SK-N-MC (cell line): ENCODE measurements at regions not wholly inside any gene's neighbourhood (a gene's known extent, or its start where the extent isn't known, plus 50 kb on each side); places are given as distances from the start of the nearest gene placed in this dataset.

ENCODE experiments used
- DNase-seq: peaks from one replicate; pipeline ENCODE4 v3.0.0-alpha.2; 2011; ENCODE audit warnings: low read depth, low spot score
- H3K27ac ChIP-seq: fragments of 200-600 bp; sonication (generic); 2 replicates; pipeline ENCODE4 v1.5.1; 2016; ENCODE audit warnings: mixed run types
- H3K36me3 ChIP-seq: fragments of 200-600 bp; sonication (generic); 2 replicates; pipeline ENCODE4 v1.6.1; 2017; ENCODE audit warnings: antibody characterized with exemption, low read length, mixed read lengths; ENCODE audit not compliant: insufficient read depth
- H3K4me3 ChIP-seq: fragments of 200-600 bp; sonication (generic); 2 replicates; pipeline ENCODE4 v1.5.1; 2016
- H3K9ac ChIP-seq: fragments of 200-600 bp; sonication (generic); 2 replicates; pipeline ENCODE4 v1.8.0; 2017; ENCODE audit warnings: mixed run types, mixed read lengths; ENCODE audit not compliant: insufficient read length
- H3K9me3 ChIP-seq: fragments of 200-600 bp; sonication (generic); 2 replicates; pipeline ENCODE4 v1.6.1; 2017; ENCODE audit warnings: low read depth, mild to moderate bottlenecking, antibody characterized with exemption, low read length, moderate library complexity, mixed read lengths
- EZH2 ChIP-seq: fragments of 200-600 bp; sonication (generic); IDR thresholded peaks from one replicate; pipeline ENCODE4 v1.6.1; 2017; ENCODE audit warnings: antibody characterized with exemption
- FOXP2 ChIP-seq: optimal IDR thresholded peaks from 2 replicates; pipeline ENCODE3; 2011; ENCODE audit warnings: mild to moderate bottlenecking, moderate library complexity; ENCODE audit not compliant: insufficient read depth; ENCODE audit errors: extremely low read length, control extremely low read depth
- POLR2AphosphoS5 ChIP-seq: IDR thresholded peaks from 2 replicates; pipeline ENCODE4 v1.6.1; 2012; ENCODE audit warnings: mild to moderate bottlenecking, low read depth, low read length, borderline replicate concordance

DNA sequence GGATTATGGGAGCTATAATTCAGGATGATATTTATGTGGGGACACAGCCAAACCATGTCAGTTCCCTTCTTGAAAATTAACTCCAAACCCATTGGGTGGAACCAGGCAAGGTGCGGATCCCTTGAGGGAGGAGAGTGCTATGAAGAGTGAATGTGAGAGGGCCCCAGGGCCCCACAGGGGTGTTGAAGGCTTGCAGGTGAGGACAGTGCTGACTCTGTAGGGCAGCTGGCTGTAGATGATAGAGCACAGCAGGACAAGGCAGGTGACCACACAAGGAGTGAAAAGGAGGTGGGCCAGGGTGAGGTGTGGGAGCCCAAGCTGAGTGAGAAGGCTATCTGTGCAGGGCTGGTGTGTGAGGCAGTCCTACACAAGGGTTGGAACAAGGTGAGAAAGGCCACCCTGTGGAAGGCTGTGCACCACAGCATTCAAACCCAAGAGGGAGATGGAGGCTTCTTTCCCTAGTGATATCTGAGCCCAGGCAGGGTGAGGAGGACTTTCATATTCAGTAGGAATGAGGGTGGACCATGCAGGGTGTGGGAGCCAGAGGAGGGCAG lies 746.0 kb upstream of the CELF2 start:
- no peak for DNase-seq
- Histone ChIP-seq H3K9ac (no peak overlapping the region), H3K9me3 (no peaks in the 10 kb centered on the region), H3K27ac (no peak overlapping the region), H3K36me3 (no peaks in the 10 kb centered on the region), H3K4me3 (no peak overlapping the region)
- no peak for TF ChIP-seq FOXP2
- no peak for TF ChIP-seq POLR2AphosphoS5
- TF ChIP-seq EZH2: no peak

DNA sequence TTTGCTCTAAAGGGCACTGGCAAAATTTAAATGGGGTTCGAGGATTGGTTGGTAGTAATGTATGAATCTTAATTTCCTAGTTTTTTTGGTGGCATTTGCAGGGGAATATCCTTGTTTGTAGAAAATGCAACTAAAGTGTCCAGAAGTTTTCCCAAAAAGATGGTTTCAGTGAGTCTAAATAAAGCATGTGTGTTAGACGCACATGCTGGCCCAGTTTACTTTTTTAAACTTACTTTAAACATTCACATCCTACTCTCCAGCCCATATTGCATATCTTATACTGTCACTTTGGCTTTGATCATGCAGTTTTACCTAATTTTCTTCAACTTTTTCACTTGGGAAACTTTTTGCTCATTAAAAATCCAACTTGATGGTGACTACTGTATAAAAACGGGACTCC lies 744.0 kb upstream of the CELF2 start:
- TF ChIP-seq POLR2AphosphoS5 (no peak), FOXP2 (no peak), EZH2 (no peak)
- Histone ChIP-seq H3K36me3 (no peaks in the 10 kb centered on the region), H3K27ac (no peak overlapping the region), H3K4me3 (no peak overlapping the region), H3K9ac (no peak overlapping the region), H3K9me3 (no peaks in the 10 kb centered on the region)
- no peak for DNase-seq

DNA sequence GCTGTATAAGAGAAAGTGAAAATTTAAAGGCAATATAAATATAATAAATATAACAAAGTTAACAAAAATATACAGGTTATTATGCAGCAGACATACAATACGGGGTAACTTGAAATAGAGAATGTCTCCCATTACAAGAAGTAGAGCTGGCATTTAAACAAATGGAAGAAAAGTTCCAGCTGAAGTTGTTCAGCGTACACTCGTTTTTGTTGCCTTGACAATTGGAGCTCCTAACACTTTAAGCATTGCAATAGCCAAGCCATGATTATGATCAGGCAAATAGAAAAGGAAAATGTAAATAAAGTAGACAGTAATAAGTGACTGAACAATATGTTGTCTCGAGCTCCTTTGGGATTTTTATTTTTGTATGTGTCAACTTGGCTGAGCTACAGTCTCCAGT lies 737.8 kb upstream of the CELF2 start:
- Histone ChIP-seq H3K9ac (no peak overlapping the region), H3K36me3 (no peaks in the 10 kb centered on the region), H3K4me3 (no peak overlapping the region), H3K9me3 (no peaks in the 10 kb centered on the region), H3K27ac (no peak overlapping the region)
- TF ChIP-seq EZH2 (no peak), POLR2AphosphoS5 (no peak), FOXP2 (no peak)
- DNase-seq: no peak

DNA sequence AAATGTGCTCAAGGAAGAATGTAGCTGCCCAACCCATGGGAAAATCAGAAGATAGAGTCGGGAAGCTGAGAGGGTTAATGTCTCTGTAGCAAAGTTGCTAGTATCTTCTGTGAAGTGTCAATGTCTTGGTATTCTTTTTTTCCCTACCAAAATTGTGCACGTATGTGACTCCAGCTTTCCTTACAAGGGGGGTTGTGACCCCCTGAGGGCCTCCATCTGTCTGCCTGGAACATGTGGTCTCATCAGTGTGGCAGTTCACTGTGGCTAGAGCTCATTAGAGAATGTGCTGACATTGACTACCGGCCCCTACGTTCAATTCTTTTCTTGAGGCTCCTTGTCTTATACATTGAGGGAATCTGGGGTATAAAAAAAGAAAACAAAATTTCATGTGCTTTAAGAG lies 725.2 kb upstream of the CELF2 start:
- no peak for TF ChIP-seq POLR2AphosphoS5
- no peak for TF ChIP-seq EZH2
- no peak for TF ChIP-seq FOXP2
- DNase-seq: no peak
- H3K9me3 ChIP-seq: no peaks in the 10 kb centered on the region

DNA sequence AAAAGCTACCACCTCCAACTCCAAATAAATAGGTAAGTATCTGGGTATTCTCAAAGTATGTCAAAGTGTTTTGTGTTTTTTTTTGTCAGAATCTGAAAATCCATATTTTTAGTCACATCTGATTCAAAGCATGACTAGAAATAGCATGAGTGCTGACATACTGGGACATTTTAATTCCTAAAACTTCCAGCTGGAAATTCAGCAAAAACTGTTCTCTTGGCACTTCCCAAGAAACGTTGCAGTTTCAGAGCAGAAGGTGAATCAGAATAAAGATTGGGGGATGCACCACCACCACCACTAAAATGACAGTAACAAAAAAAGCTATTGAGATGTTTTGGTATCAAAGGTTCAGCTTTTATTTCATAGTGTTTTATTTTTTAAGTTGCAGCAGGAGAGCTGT lies 724.6 kb upstream of the CELF2 start:
- Histone ChIP-seq H3K36me3 (no peaks in the 10 kb centered on the region), H3K9ac (no peak overlapping the region), H3K9me3 (no peaks in the 10 kb centered on the region), H3K27ac (no peak overlapping the region), H3K4me3 (no peak overlapping the region)
- TF ChIP-seq EZH2: no peak
- no peak for TF ChIP-seq POLR2AphosphoS5
- TF ChIP-seq FOXP2: no peak
- DNase-seq: no peak

More for the DNA sequence above, 725.2 kb upstream of the CELF2 start:
- H3K9ac ChIP-seq: no peak overlapping the region
- no peak overlapping the region for H3K4me3 ChIP-seq
- H3K27ac ChIP-seq: no peak overlapping the region
- no peaks in the 10 kb centered on the region for H3K36me3 ChIP-seq

DNA sequence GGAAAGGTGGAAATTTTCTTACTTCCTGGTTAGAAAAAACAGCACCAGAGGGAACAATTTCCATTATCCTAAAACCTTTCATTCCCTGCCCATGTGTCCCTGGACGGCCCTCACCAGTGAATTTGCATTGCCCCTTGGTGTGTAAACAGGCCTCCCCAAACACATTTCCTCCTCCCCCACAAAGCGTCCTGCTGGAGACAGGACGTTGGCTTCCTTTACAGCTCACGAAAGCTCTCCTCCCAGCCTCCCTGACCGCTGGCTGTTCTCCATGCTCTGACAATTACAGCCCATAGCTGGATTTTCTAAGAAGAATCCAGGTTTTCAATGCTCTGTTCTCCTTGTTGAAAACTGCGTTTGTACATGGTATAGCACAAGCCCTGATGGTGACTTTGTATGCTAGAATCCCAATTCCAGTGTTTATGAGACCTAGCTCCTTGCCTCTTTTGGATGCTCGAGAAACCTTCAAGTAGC lies 724.2 kb upstream of the CELF2 start:
- no peaks in the 10 kb centered on the region for H3K9me3 ChIP-seq
- TF ChIP-seq FOXP2 (no peak), EZH2 (no peak), POLR2AphosphoS5 (no peak)
- H3K36me3 ChIP-seq: no peaks in the 10 kb centered on the region
- H3K9ac ChIP-seq: no peak overlapping the region
- no peak overlapping the region for H3K27ac ChIP-seq
- no peak overlapping the region for H3K4me3 ChIP-seq
- no peak for DNase-seq

DNA sequence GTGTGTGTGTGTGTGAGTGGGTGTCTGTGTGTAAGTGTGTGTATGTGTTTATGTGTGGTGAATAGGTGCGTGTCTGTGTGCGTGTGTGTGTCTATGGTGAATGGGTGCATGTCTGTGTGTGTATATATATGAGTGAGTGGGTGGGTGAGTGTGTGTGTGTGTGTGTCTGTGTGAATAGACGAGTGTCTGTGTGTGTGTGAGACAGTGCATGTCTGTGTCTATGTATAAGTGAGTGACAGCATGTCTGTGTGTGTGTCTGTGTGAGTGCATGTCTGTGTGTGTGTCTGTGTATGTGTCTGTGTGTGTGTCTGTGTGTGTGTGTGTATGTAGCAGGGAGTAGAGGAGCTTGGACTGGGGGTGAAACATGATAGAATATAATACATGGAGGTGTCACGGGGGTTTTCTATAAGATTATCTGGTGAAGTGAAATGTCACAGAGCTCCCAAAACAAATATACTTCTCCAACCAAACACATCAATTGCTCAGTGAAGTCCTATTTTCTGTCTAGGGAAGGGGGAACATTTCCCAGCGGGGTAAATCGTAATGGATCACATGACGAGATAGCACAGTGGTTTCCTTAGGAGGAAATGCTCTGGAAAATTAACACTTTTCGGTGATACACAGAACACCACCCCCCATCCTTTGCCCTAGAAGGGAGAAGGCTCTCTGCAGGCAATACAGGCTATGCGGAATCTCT lies 723.3 kb upstream of the CELF2 start:
- DNase-seq: no peak

DNA sequence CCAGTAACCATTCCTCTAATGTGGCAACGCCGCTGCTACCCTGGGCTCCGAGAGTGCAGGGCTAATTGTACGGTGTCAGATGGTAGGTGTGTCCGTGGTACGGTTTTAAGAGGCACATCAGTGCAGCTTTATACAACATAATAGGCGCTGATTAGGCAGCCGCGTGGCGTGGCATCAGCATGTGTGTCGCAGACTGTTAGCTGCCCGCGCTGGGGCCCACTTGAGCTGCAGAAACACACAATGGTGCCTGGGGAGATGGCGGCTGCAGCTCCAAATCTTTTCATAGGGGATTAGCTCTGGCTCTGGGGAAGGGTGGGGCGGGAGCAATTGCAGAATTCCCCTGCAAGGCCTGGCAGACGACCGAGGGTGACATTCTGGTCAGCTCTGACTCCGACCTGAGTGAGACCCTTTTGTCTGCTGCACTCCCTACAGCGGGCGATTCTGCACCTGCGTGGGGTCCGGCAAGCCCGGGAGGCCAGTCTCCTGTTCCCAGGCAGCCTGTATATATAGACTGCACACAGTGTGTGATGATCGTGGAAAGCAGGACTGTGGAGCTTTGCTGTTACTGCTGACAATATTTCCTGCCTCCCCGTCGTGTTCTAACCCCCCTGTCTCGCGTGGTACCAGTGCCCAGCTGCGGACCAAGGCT lies 722.7 kb upstream of the CELF2 start:
- H3K9me3 ChIP-seq: no peaks in the 10 kb centered on the region
- DNase-seq: no peak
- TF ChIP-seq POLR2AphosphoS5: no peak
- no peaks in the 10 kb centered on the region for H3K36me3 ChIP-seq
- H3K27ac ChIP-seq: no peak overlapping the region
- H3K4me3 ChIP-seq: no peak overlapping the region
- H3K9ac ChIP-seq: no peak overlapping the region

More for the DNA sequence above, 723.3 kb upstream of the CELF2 start:
- TF ChIP-seq EZH2 (no peak), FOXP2 (no peak), POLR2AphosphoS5 (no peak)
- Histone ChIP-seq H3K4me3 (no peak overlapping the region), H3K9me3 (no peaks in the 10 kb centered on the region), H3K36me3 (no peaks in the 10 kb centered on the region), H3K9ac (no peak overlapping the region), H3K27ac (no peak overlapping the region)

DNA sequence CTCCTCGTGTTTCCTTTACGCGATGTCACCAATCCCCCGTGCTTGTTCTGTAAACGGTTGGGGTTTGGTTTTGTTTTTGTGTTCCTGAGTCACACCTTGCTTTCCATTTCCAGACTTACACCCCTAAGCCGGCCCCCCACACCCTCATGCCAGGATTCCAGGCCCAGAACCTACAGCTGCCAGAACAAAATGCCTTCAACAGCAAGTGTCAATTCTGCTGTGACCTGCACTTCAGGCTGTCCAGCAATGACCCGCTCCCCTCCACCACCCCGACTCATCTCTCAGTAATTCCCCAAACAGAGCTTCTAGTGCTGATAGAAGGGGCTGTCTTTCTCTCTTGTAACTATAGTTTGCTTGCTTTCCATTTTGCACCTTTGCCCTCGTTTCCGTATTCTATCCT lies 722.1 kb upstream of the CELF2 start:
- no peak for TF ChIP-seq POLR2AphosphoS5
- no peak for TF ChIP-seq EZH2
- no peak for TF ChIP-seq FOXP2
- H3K9me3 ChIP-seq: no peaks in the 10 kb centered on the region
- H3K36me3 ChIP-seq: no peaks in the 10 kb centered on the region
- no peak overlapping the region for H3K4me3 ChIP-seq
- H3K27ac ChIP-seq: no peak overlapping the region
- no peak overlapping the region for H3K9ac ChIP-seq
- DNase-seq: no peak
